ENCODE measurements at regions not wholly inside any gene's neighbourhood (a gene's known extent, or its start where the extent isn't known, plus 50 kb on each side); places are given as distances from the start of the nearest gene placed in this dataset.

GRCh38 chr1:96002969-96003964 lies 718.3 kb upstream of the PTBP2 start:
- DNase-seq (ENCODE audit: low read depth) = no peak

- no peak for DNase-seq (ENCODE audit: low read depth)
Measured at GRCh38 chr1:96009831-96010434, 711.7 kb upstream of the PTBP2 start.

- no peak for DNase-seq (ENCODE audit: low read depth)
Measured at GRCh38 chr1:96011606-96012005, 710.0 kb upstream of the PTBP2 start.

- no peak for DNase-seq (ENCODE audit: low read depth)
Measured at GRCh38 chr1:96016219-96016618, 705.4 kb upstream of the PTBP2 start.

GRCh38 chr1:96020378-96020777 lies 701.2 kb upstream of the PTBP2 start:
- no peak for DNase-seq (ENCODE audit: low read depth)

GRCh38 chr1:96025062-96025461 lies 696.5 kb upstream of the PTBP2 start:
- no peak for DNase-seq (ENCODE audit: low read depth)

- no peak for DNase-seq (ENCODE audit: low read depth)
Measured at GRCh38 chr1:96028071-96028470, 693.5 kb upstream of the PTBP2 start.

GRCh38 chr1:96030312-96030711 lies 691.3 kb upstream of the PTBP2 start:
- no peak for DNase-seq (ENCODE audit: low read depth)

GRCh38 chr1:96034006-96034405 lies 687.6 kb upstream of the PTBP2 start:
- no peak for DNase-seq (ENCODE audit: low read depth)

GRCh38 chr1:96036763-96037162 lies 684.8 kb upstream of the PTBP2 start:
- peak; percentile 7 for DNase-seq (ENCODE audit: low read depth)

GRCh38 chr1:96038636-96039035 lies 682.9 kb upstream of the PTBP2 start:
- no peak for DNase-seq (ENCODE audit: low read depth)

- DNase-seq (ENCODE audit: low read depth) = no peak
Measured at GRCh38 chr1:96039910-96040309, 681.7 kb upstream of the PTBP2 start.

- DNase-seq (ENCODE audit: low read depth) = no peak
Measured at GRCh38 chr1:96041470-96041869, 680.1 kb upstream of the PTBP2 start.

GRCh38 chr1:96048572-96049212 lies 672.9 kb upstream of the PTBP2 start:
- DNase-seq (ENCODE audit: low read depth) = peak; percentile 61

- peak; percentile 48 for DNase-seq (ENCODE audit: low read depth)
Measured at GRCh38 chr1:96049759-96050409, 671.7 kb upstream of the PTBP2 start.

- DNase-seq (ENCODE audit: low read depth) = no peak
Measured at GRCh38 chr1:96059276-96059675, 662.3 kb upstream of the PTBP2 start.

- DNase-seq (ENCODE audit: low read depth) = no peak
Measured at GRCh38 chr1:96059736-96060135, 661.8 kb upstream of the PTBP2 start.

- no peak for DNase-seq (ENCODE audit: low read depth)
Measured at GRCh38 chr1:96060621-96061020, 661.0 kb upstream of the PTBP2 start.

- no peak for DNase-seq (ENCODE audit: low read depth)
Measured at GRCh38 chr1:96072021-96072420, 649.6 kb upstream of the PTBP2 start.

- DNase-seq (ENCODE audit: low read depth) = no peak
Measured at GRCh38 chr1:96073100-96073499, 648.5 kb upstream of the PTBP2 start.

- DNase-seq (ENCODE audit: low read depth) = no peak
Measured at GRCh38 chr1:96074422-96074821, 647.2 kb upstream of the PTBP2 start.

GRCh38 chr1:96074876-96075577 lies 646.6 kb upstream of the PTBP2 start:
- DNase-seq (ENCODE audit: low read depth) = no peak

Measured in amniotic epithelial cell (primary cell).